Stimulated activated CD4-positive, alpha-beta T cell treated with anti-CD3 and anti-CD28 coated beads, Interleukin-4, amount 100 ng/mL, for 4 hours (primary cell): ENCODE measurements at regions not wholly inside any gene's neighbourhood (a gene's known extent, or its start where the extent isn't known, plus 50 kb on each side); places are given as distances from the start of the nearest gene placed in this dataset.

Experiments
- DNase-seq, 2 experiments: peaks; one replicate each; pipeline ENCODE4 v3.0.0-alpha.2; 2020

DNA sequence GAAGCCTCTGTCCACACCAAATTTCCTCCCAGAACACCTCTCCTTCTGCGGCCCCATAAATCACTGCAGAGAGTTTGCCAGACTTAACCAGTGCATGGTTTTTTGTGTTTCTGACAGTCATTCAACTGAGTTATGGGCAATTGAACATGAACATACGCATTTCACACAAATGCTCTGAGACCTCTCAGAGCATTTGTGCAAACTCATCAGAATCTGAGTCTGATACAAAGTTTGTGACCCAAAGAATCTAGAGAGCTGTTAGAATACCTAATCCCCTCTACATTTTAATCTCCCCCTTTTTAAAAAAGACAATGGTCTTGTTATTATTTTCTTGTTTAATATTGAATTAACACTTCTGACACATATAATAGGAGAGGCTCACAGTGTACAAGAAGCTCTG lies 416.9 kb upstream of the SMARCA2 start:
- no peak for DNase-seq

DNA sequence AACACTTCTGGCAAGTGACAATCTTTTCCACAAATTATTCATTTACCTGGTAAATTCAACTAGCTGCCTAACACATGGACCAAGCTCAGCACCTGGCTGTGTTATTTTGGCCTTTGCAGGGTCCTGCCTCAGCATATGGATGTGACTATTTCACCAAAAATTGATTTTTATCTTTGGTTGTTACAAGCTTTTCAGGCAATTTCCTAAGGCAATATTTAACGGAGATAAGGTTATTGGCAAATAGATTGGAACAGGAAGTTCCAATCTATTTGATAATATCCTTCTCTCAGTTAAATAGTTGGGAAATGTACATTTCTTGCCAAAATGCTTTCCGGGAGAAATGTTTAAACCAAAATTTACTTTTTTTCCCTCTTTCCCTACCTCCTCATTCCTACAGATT lies 415.2 kb upstream of the SMARCA2 start:
- no peak for DNase-seq

GRCh38 chr9:1604942-1605560 lies 410.1 kb upstream of the SMARCA2 start:
- no peak for DNase-seq

- no peak for DNase-seq
These were observed 408.9 kb upstream of the SMARCA2 start for GRCh38 chr9:1606253-1606652.

DNA sequence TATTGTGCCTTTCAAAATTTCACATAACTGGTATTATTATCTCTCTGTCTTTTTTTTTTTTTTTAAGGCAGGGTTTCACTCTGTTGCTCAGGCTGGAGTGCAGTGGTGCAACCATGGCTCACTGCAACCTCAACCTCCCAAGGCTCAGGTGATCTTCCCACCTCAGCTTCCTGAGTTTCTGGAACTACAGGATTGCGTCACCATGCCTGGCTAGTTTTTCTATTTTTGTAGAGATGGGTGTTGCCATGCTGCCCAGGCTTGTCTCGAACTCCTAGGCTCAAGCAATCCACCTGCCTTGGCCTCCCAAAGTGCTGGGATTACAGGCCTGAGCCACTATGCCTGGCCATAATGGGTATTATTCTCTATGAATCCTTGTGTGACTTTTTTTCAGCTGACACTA lies 402.3 kb upstream of the SMARCA2 start:
- no peak for DNase-seq

- no peak for DNase-seq
These were observed 397.7 kb upstream of the SMARCA2 start for GRCh38 chr9:1617419-1617818.

- DNase-seq = no peak
These were observed 395.0 kb upstream of the SMARCA2 start for GRCh38 chr9:1619915-1620710.

GRCh38 chr9:1637401-1637800 lies 377.7 kb upstream of the SMARCA2 start:
- DNase-seq = no peak

GRCh38 chr9:1639166-1639565 lies 376.0 kb upstream of the SMARCA2 start:
- no peak for DNase-seq

DNA sequence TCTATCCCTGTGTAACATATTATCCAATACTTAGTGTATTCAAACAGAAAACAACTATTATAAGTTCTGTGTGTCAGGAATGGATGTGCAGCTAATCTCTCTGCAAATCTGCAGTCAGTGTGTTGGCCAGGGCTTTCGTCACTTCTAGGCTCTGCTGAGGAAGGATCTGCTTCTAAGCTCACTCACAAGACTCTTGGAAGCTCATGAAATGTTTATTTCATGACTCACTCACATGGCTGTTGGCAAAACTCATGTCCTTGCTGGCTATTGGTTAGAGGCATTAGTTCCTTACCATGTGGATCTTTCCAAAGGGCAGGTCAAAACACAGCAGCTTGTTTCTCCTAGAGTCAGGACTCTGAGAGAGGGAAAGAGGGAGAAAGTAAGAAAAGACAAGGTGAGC lies 367.4 kb upstream of the SMARCA2 start:
- no peak for DNase-seq

DNA sequence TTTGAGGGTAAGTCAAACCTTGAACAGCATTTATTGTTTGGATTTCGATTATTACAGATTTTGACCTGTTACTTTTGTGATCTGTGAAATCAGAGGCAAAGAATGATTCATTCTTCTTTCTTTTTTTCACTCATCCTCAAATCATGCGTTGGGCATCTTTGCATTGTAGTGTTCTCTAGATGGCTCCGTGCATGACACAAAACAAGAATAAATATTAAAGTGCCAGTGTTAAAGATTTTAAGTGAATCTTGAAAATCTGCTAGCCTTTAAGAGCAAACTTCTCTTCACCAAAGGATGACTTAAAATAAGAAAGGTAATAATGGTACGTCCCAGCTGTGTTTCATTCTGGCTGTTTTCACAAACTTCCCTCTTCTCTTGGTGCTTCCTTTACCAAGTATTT lies 361.9 kb upstream of the SMARCA2 start:
- DNase-seq = no peak

- DNase-seq = no peak
These were observed 356.3 kb upstream of the SMARCA2 start for GRCh38 chr9:1658661-1659362.

DNA sequence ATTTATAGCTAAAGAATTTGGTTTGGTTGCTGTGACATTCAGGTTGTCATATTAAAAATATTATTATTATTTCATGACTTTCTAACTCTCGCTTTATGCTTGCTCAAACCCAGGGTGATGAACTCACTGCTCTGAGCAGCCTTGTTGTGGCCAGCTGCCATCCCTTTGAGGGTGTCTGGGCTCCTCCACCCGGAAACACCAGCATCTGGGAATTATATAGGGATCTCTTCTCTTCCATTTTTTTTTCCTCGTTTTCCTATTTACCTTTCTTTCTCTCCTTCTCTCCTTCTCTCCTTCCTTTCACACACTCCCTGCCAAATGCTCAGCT lies 355.8 kb upstream of the SMARCA2 start:
- no peak for DNase-seq

DNA sequence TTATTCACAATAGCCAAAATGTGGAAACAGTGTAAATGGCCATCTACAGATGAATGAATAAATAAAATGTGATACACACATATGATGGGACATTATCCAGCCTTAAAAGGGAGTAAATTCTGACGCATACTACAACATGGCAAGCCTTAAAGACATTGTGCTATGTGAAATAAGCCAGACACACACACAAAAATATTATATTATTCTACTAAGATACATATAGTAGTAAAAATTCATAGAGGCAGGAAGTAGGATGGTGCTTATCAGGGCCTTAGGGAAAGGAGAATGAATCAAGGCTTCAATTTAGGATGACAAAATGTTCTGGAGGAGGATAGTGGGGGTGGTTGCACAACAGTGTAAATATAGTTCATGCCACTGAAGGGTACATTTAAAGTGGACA lies 346.7 kb upstream of the SMARCA2 start:
- no peak for DNase-seq

GRCh38 chr9:1673300-1673699 lies 341.8 kb upstream of the SMARCA2 start:
- DNase-seq = no peak

DNA sequence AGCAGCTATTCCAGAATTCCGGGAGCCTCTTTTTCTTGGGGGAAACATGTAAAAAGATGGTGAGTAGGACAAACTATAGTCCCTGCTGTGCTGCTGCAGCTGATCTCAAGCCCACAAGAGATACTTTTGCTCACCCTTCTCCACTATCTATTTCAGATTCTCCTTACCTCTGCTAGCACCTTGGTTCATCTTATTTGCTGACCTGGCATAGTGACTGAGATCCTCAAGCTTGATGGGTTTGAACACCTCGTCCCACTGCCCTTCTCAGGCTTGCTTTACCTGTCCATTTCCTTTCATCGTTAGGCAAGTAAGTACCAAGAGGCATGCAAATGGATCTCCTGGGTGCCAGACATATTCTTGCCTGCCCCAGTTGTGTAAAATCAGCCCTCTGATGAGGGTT lies 338.4 kb upstream of the SMARCA2 start:
- no peak for DNase-seq

DNA sequence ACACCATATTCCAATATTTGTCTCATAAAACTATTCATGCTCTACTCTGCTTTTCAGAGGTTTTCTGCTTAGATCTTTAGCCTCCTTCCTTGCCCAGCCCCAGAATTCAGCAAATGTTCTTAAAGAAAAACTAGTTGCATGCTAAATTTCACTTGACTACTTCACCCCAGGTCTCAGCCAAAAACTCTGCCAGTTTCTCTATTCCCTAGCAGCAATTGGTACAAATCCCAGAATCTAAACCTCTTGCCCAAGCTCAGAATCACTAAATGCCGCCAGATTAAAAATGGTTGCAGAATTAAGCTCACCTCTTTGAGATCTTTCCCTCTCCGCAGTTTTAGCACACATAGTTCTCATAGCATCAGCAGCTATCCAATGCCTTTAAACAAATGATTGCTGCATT lies 331.2 kb upstream of the SMARCA2 start:
- DNase-seq = no peak

DNA sequence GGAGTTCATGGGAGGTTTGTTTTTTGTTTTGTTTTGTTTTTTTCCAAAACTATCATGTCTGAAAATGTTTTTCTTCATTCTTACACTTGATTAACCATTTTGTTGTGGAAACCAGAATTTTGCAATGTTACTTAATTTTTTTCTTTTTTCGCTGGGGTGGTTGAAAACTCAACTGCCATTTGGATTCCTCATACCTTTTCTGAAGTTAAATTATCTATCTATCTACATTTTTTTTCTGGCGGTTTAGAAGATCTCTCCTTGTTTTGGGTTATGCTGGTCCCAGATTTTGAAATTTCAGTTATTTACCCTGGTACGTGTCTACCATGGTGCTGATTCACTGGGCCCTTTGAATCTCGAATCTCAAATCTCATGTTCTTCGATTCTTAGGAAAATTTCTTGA lies 316.2 kb upstream of the SMARCA2 start:
- DNase-seq = no peak

- no peak for DNase-seq
These were observed 314.0 kb upstream of the SMARCA2 start for GRCh38 chr9:1701113-1701512.

GRCh38 chr9:1702701-1703100 lies 312.4 kb upstream of the SMARCA2 start:
- no peak for DNase-seq

- no peak for DNase-seq
These were observed 307.9 kb upstream of the SMARCA2 start for GRCh38 chr9:1707291-1707690.

GRCh38 chr9:1708219-1708618 lies 306.9 kb upstream of the SMARCA2 start:
- DNase-seq = no peak

- no peak for DNase-seq
These were observed 305.8 kb upstream of the SMARCA2 start for GRCh38 chr9:1709347-1709746.

GRCh38 chr9:1712861-1713450 lies 302.2 kb upstream of the SMARCA2 start:
- no peak for DNase-seq
